B cell (primary cell): ENCODE measurements at regions not wholly inside any gene's neighbourhood (a gene's known extent, or its start where the extent isn't known, plus 50 kb on each side); places are given as distances from the start of the nearest gene placed in this dataset.

Experiments
- ATAC-seq: fragments of 200-7000 bp; cut with Tn5 transposase; one replicate; pipeline ENCODE4 v1.10.0; 2021; ENCODE audit warnings: low read depth, mild to moderate bottlenecking, moderate number of reproducible peaks, moderate library complexity
- CTCF ChIA-PET: fragments of 350-600 bp; sonication (Branson Sonifier 250); formaldehyde crosslinking; loops from one replicate; lab custom pipeline; 2021; ENCODE audit warnings: antibody characterized with exemption, inconsistent platforms; lab: Charles Lee
- POLR2A ChIA-PET: fragments of 350-600 bp; sonication (Branson Sonifier 250); formaldehyde crosslinking; loops from one replicate; lab custom pipeline; 2021; ENCODE audit warnings: antibody characterized with exemption; lab: Charles Lee
- DNase-seq: peaks from one replicate; pipeline ENCODE4 v3.0.0; 2013
- H2AFZ ChIP-seq: 2 replicates; pipeline ENCODE4 v1.6.1; 2012; ENCODE audit warnings: mild to moderate bottlenecking, low read depth, low read length; ENCODE audit not compliant: insufficient read depth, poor library complexity, severe bottlenecking
- H3K27ac ChIP-seq, 2 donors: 1 replicate in 1 of 2; 2 replicates in 1 of 2; pipeline ENCODE4 v1.5.1; 2012 to 2013; ENCODE audit warnings: low read length in 2 of 2, mild to moderate bottlenecking in 2 of 2, moderate library complexity in 1 of 2
- H3K27me3 ChIP-seq, 4 experiments: fragments of 200-600 bp in 1 of 4; sonication (generic) in 1 of 4; replicated peaks in 1 of 4; 1 replicate in 2 of 4; 2 replicates in 2 of 4; pipeline versions ENCODE4 v1.6.1 to v1.7.0; 2013 to 2016; ENCODE audit warnings: low read length in 3 of 4, mild to moderate bottlenecking in 2 of 4, mixed read lengths in 1 of 4, moderate library complexity in 1 of 4; ENCODE audit not compliant: insufficient read depth in 4 of 4, control insufficient read depth in 3 of 4; ENCODE audit errors: control extremely low read depth in 1 of 4
- H3K36me3 ChIP-seq, 2 experiments: replicated peaks in 1 of 2; 1 replicate in 1 of 2; 2 replicates in 1 of 2; pipeline versions ENCODE4 v1.6.1 to v1.7.1; 2013; ENCODE audit warnings: low read length in 1 of 2; ENCODE audit not compliant: insufficient read depth in 2 of 2, control insufficient read depth in 1 of 2; ENCODE audit errors: control extremely low read depth in 1 of 2, extremely low read depth in 1 of 2
- H3K4me1 ChIP-seq, 2 donors: fragments of 200-600 bp in 1 of 2; sonication (generic) in 1 of 2; 1 replicate in 1 of 2; 2 replicates in 1 of 2; pipeline versions ENCODE4 v1.5.1 to v1.6.1; 2013 to 2017; ENCODE audit warnings: low read length in 2 of 2; ENCODE audit not compliant: control insufficient read depth in 2 of 2, insufficient read depth in 2 of 2
- H3K4me2 ChIP-seq: replicated peaks from 2 replicates; pipeline ENCODE3; 2012; ENCODE audit warnings: mild to moderate bottlenecking, low read depth, low read length; ENCODE audit not compliant: poor library complexity, severe bottlenecking
- H3K4me3 ChIP-seq, 5 experiments: fragments of 200-600 bp in 1 of 5; sonication (generic) in 1 of 5; 1 replicate in 3 of 5; 2 replicates in 2 of 5; pipeline versions ENCODE4 v1.5.1 to v1.7.0; 2011 to 2016; ENCODE audit warnings: low read length in 4 of 5, mild to moderate bottlenecking in 4 of 5, low read depth in 2 of 5, control low read depth in 1 of 5, moderate library complexity in 1 of 5; ENCODE audit not compliant: insufficient read depth in 1 of 5; ENCODE audit errors: control extremely low read depth in 1 of 5, extremely low read depth in 1 of 5
- H3K79me2 ChIP-seq: fragments of 200-600 bp; sonication (generic); one replicate; pipeline ENCODE4 v1.6.0; 2016; ENCODE audit warnings: low read length; ENCODE audit not compliant: control insufficient read depth, insufficient read depth
- H3K9ac ChIP-seq: fragments of 200-600 bp; sonication (generic); 2 replicates; pipeline ENCODE4 v1.6.1; 2017; ENCODE audit warnings: mild to moderate bottlenecking, low read length, moderate library complexity
- H3K9me3 ChIP-seq, 3 donors: one replicate each; pipeline versions ENCODE4 v1.6.1 to v1.7.1; 2013; ENCODE audit warnings: low read length in 2 of 3; ENCODE audit not compliant: control insufficient read depth in 2 of 3, insufficient read depth in 1 of 3; ENCODE audit errors: control extremely low read depth in 1 of 3
- H4K20me1 ChIP-seq: 2 replicates; pipeline ENCODE4 v1.6.0; 2012; ENCODE audit warnings: mild to moderate bottlenecking, low read length; ENCODE audit not compliant: insufficient read depth, control insufficient read depth, poor library complexity, severe bottlenecking
- H3K27ac Mint-ChIP-seq: one replicate; pipeline ENCODE4 v1.8.0; 2021; ENCODE audit warnings: mixed read lengths
- H3K27me3 Mint-ChIP-seq: one replicate; pipeline ENCODE4 v1.8.0; 2021; ENCODE audit warnings: mixed read lengths
- H3K4me1 Mint-ChIP-seq: one replicate; pipeline ENCODE4 v1.8.0; 2021; ENCODE audit warnings: mixed read lengths
- H3K4me3 Mint-ChIP-seq: one replicate; pipeline ENCODE4 v1.8.0; 2021; ENCODE audit warnings: mixed read lengths
- H3K9me3 Mint-ChIP-seq: one replicate; pipeline ENCODE4 v1.8.0; 2022; ENCODE audit warnings: mixed read lengths; ENCODE audit not compliant: insufficient read depth
- EZH2 ChIP-seq: IDR thresholded peaks from 2 replicates; pipeline ENCODE4 v1.6.1; 2012; ENCODE audit warnings: borderline replicate concordance, low read depth, mild to moderate bottlenecking, moderate library complexity, low read length; ENCODE audit not compliant: insufficient read depth, poor library complexity, severe bottlenecking
- WGBS: methylation state at CpG from one replicate; pipeline ENCODE4 v1.1.5; 2013; ENCODE audit warnings: missing lambda C conversion rate; ENCODE audit not compliant: insufficient coverage; 5-methylcytosine and 5-hydroxymethylcytosine counted together
- intact Hi-C: fragments of 100-400 bp; cut with micrococcal nuclease; formaldehyde crosslinking; loops from one replicate; pipeline ENCODE4 v1.10.0; 2022
- TF ChIP-seq, protein P1 (sequence below): fragments of 200-600 bp; IDR thresholded peaks from one replicate; pipeline ENCODE4 v1.8.0; 2022; ENCODE audit warnings: antibody characterized with exemption, mild to moderate bottlenecking

DNA sequence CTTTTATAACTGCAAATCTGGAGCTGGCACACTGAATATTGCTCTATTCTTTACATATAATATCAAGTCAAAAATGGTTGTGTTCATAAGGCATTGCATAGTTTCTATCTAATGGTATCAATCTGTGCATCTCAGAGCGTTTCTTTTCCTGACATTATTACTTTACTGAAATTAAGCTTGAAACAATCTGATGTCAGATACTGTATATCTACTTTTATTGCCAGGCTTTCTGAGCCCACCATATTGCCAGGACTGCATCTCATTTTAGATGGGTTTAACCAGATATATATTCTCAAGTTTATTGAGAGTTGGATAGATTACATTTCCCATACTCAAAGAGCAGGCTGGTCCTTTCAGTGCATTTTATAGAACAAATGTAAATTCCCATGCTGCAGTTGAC is 122.7 kb upstream of the MEIS2 start:
- no CpG with 5 or more reads among the region's 1 CpG for WGBS
- H3K27me3 Mint-ChIP-seq, result no peaks in the 10 kb centered on the region
- Histone ChIP-seq H3K4me3 (no peak overlapping the region), H3K4me2 (no peak overlapping the region), H3K79me2 (no peaks in the 10 kb centered on the region), H3K27ac (no peak overlapping the region), H3K9me3 (no peaks in the 10 kb centered on the region), H4K20me1 (no peaks in the 10 kb centered on the region), H3K9ac (no peak overlapping the region), H3K27me3 (no peaks in the 10 kb centered on the region), H3K36me3 (no peaks in the 10 kb centered on the region), H3K4me1 (no peaks in the 10 kb centered on the region), H2AFZ (no peak overlapping the region)
- DNase-seq (no peak), ATAC-seq (no peak)
- H3K27ac Mint-ChIP-seq, result no peak overlapping the region
- ChIA-PET POLR2A (no interaction called here), CTCF (no interaction called here)
- TF ChIP-seq, protein P1, sequence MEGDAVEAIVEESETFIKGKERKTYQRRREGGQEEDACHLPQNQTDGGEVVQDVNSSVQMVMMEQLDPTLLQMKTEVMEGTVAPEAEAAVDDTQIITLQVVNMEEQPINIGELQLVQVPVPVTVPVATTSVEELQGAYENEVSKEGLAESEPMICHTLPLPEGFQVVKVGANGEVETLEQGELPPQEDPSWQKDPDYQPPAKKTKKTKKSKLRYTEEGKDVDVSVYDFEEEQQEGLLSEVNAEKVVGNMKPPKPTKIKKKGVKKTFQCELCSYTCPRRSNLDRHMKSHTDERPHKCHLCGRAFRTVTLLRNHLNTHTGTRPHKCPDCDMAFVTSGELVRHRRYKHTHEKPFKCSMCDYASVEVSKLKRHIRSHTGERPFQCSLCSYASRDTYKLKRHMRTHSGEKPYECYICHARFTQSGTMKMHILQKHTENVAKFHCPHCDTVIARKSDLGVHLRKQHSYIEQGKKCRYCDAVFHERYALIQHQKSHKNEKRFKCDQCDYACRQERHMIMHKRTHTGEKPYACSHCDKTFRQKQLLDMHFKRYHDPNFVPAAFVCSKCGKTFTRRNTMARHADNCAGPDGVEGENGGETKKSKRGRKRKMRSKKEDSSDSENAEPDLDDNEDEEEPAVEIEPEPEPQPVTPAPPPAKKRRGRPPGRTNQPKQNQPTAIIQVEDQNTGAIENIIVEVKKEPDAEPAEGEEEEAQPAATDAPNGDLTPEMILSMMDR, result no peak
- H3K4me3 Mint-ChIP-seq, result no peak overlapping the region
- intact Hi-C loops, result no loop called here
- H3K9me3 Mint-ChIP-seq, result peaks cover 3% of the 10 kb centered on the region
- H3K4me1 Mint-ChIP-seq, result no peaks in the 10 kb centered on the region

DNA sequence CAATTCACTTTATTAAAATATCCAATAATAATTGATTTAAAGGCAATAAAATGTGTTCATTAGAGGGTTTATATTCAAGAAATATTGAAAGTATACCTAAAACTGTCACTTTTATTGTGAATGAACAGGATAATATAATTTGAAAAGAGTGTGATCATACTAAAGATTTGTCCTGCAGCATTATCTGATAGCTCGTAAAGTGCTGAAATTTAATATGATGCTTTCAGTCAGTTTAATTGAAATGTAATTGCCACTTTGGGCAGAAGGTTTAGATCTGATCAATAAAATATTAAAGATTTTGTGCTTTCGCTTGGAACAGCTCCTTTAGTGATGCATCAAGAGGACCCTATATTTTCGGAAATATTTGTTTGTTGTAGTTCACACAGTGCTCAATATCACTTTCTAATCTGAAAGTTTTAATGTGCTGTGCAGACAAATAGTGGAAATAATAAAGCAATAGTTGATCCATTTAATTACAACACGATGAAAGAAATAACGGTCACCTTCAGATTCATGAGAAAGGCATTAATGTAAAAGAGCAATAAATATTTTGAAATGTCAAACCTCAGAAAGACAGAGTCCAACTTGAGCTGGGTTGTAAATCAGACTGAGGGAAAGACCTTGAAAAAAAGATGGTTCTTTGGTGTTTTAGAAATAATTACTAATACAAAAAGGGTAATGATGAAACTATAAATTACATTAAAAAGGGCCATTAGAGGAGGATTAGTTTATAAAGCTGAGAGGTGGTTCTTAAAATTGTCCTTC is 129.7 kb upstream of the MEIS2 start:
- ChIA-PET POLR2A (no interaction called here), CTCF (no interaction called here)
- intact Hi-C loops, result no loop called here
- WGBS, result 60% methylated on average over 1 of the region's 5 CpGs
- Histone ChIP-seq H2AFZ (no peak overlapping the region), H3K36me3 (no peaks in the 10 kb centered on the region), H3K4me3 (no peak overlapping the region), H3K9me3 (no peaks in the 10 kb centered on the region), H4K20me1 (no peaks in the 10 kb centered on the region), H3K9ac (no peak overlapping the region), H3K4me2 (no peak overlapping the region), H3K27me3 (no peaks in the 10 kb centered on the region), H3K79me2 (no peaks in the 10 kb centered on the region), H3K27ac (no peak overlapping the region), H3K4me1 (no peaks in the 10 kb centered on the region)
- ATAC-seq (no peak), DNase-seq (no peak)
- Mint-ChIP-seq H3K4me1 (no peaks in the 10 kb centered on the region), H3K27me3 (no peaks in the 10 kb centered on the region), H3K27ac (no peak overlapping the region), H3K9me3 (peaks cover 3% of the 10 kb centered on the region), H3K4me3 (no peak overlapping the region)
- TF ChIP-seq, protein P1, result no peak
- no peak for TF ChIP-seq EZH2
